HG02798 (cell line): ENCODE measurements at regions not wholly inside any gene's neighbourhood (a gene's known extent, or its start where the extent isn't known, plus 50 kb on each side); places are given as distances from the start of the nearest gene placed in this dataset.

Experiments used
- ATAC-seq: cut with Tn5 transposase; IDR thresholded peaks from one replicate; pipeline ENCODE4 v1.9.1; 2021; ENCODE audit warnings: mild to moderate bottlenecking; ENCODE audit not compliant: unreplicated experiment, poor library complexity

- no peak for ATAC-seq
Observed at GRCh38 chr14:38536376-38537038, 280.6 kb upstream of the CLEC14A start.

GRCh38 chr14:38528582-38528981 lies 272.7 kb upstream of the CLEC14A start:
- ATAC-seq = no peak

- ATAC-seq = no peak
Observed at GRCh38 chr14:38527502-38527878, 271.6 kb upstream of the CLEC14A start.

- no peak for ATAC-seq
Observed at GRCh38 chr14:38526826-38527501, 271.1 kb upstream of the CLEC14A start.

GRCh38 chr14:38524636-38525509 lies 269.0 kb upstream of the CLEC14A start:
- ATAC-seq = no peak

- ATAC-seq = no peak
Observed at GRCh38 chr14:38522724-38523123, 266.8 kb upstream of the CLEC14A start.

- ATAC-seq = no peak
Observed at GRCh38 chr14:38521591-38521990, 265.7 kb upstream of the CLEC14A start.

- ATAC-seq = no peak
Observed at GRCh38 chr14:38517426-38517825, 261.5 kb upstream of the CLEC14A start.

- ATAC-seq = no peak
Observed at GRCh38 chr14:38512236-38512635, 256.3 kb upstream of the CLEC14A start.

- no peak for ATAC-seq
Observed at GRCh38 chr14:38507299-38507698, 251.4 kb upstream of the CLEC14A start.

GRCh38 chr14:38505973-38506249 lies 250.0 kb upstream of the CLEC14A start:
- no peak for ATAC-seq

GRCh38 chr14:38505221-38505972 lies 249.5 kb upstream of the CLEC14A start:
- no peak for ATAC-seq

GRCh38 chr14:38504175-38504574 lies 248.3 kb upstream of the CLEC14A start:
- ATAC-seq = no peak

GRCh38 chr14:38502239-38502638 lies 246.3 kb upstream of the CLEC14A start:
- ATAC-seq = no peak

- ATAC-seq = no peak
Observed at GRCh38 chr14:38500125-38500524, 244.2 kb upstream of the CLEC14A start.

- ATAC-seq = no peak
Observed at GRCh38 chr14:38496092-38496491, 240.2 kb upstream of the CLEC14A start.

GRCh38 chr14:38490273-38490672 lies 234.4 kb upstream of the CLEC14A start:
- no peak for ATAC-seq

- ATAC-seq = no peak
Observed at GRCh38 chr14:38485026-38485425, 229.1 kb upstream of the CLEC14A start.

- ATAC-seq = no peak
Observed at GRCh38 chr14:38481952-38482678, 226.2 kb upstream of the CLEC14A start.

GRCh38 chr14:38469156-38469555 lies 213.3 kb upstream of the CLEC14A start:
- ATAC-seq = no peak
